ENCODE measurements at regions not wholly inside any gene's neighbourhood (a gene's known extent, or its start where the extent isn't known, plus 50 kb on each side); places are given as distances from the start of the nearest gene placed in this dataset.

GRCh38 chr4:100838286-100838685 is 320.5 kb upstream of the EMCN start:
- no peak for TF ChIP-seq NFIC (IDR thresholded peaks at IDR 0.05; ENCODE audit: borderline replicate concordance)
- no peak for TF ChIP-seq EP300 (IDR thresholded peaks at IDR 0.05; ENCODE audit: borderline replicate concordance in 1 of 2, low read depth in 1 of 2, low read length in 1 of 2)
- no peak for TF ChIP-seq POLR2AphosphoS5 (IDR thresholded peaks at IDR 0.05; ENCODE audit: low read depth, low read length)
- TF ChIP-seq IRF3 (IDR thresholded peaks at IDR 0.05; ENCODE audit: low read depth, low read length) = no peak
- TF ChIP-seq GABPA (IDR thresholded peaks at IDR 0.05; ENCODE audit: low read depth) = no peak
- TF ChIP-seq CTCF (IDR thresholded peaks at IDR 0.05) = no peak
- no peak for TF ChIP-seq EZH2phosphoT487 (IDR thresholded peaks at IDR 0.05; ENCODE audit: borderline replicate concordance, low read depth)
- TF ChIP-seq YY1 (IDR thresholded peaks at IDR 0.05; ENCODE audit: low read depth) = no peak
- no peak for TF ChIP-seq MAX (IDR thresholded peaks at IDR 0.05; ENCODE audit: low read depth)
- TF ChIP-seq TEAD4 (IDR thresholded peaks at IDR 0.05; ENCODE audit: borderline replicate concordance, insufficient read depth) = no peak
- no peak for TF ChIP-seq CHD2 (IDR thresholded peaks at IDR 0.05; ENCODE audit: low read length, partially characterized antibody)
- no peak for TF ChIP-seq RAD21 (IDR thresholded peaks at IDR 0.05; ENCODE audit: low read length)
- TF ChIP-seq USF1 (IDR thresholded peaks at IDR 0.05; ENCODE audit: borderline replicate concordance, low read depth) = no peak
- TF ChIP-seq RCOR1 (IDR thresholded peaks at IDR 0.05; ENCODE audit: low read length) = no peak

Measured in SK-N-SH (cell line).